ENCODE measurements at regions not wholly inside any gene's neighbourhood (a gene's known extent, or its start where the extent isn't known, plus 50 kb on each side); places are given as distances from the start of the nearest gene placed in this dataset.

- Histone ChIP-seq H3K27ac (no peak overlapping the region), H3K4me1 (replicated peaks in 1 of 2) (no peaks in the 10 kb centered on the region), H3K27me3 (no peaks in the 10 kb centered on the region), H3K9me3 (replicated peaks in 1 of 3) (peaks cover 0 to 17% (median 0%) of the 10 kb centered on the region in 3 donors), H3K4me3 (no peak overlapping the region), H3K36me3 (replicated peaks in 1 of 2) (no peaks in the 10 kb centered on the region)
- WGBS, 4 donors, result 54 to 87% (median 84%) methylated on average over 5 to 10 of the region's 10 CpGs
- intact Hi-C loops (cut with DNase I), result no loop called here
- DNase-seq, result no peak
- TF ChIP-seq, protein P1, sequence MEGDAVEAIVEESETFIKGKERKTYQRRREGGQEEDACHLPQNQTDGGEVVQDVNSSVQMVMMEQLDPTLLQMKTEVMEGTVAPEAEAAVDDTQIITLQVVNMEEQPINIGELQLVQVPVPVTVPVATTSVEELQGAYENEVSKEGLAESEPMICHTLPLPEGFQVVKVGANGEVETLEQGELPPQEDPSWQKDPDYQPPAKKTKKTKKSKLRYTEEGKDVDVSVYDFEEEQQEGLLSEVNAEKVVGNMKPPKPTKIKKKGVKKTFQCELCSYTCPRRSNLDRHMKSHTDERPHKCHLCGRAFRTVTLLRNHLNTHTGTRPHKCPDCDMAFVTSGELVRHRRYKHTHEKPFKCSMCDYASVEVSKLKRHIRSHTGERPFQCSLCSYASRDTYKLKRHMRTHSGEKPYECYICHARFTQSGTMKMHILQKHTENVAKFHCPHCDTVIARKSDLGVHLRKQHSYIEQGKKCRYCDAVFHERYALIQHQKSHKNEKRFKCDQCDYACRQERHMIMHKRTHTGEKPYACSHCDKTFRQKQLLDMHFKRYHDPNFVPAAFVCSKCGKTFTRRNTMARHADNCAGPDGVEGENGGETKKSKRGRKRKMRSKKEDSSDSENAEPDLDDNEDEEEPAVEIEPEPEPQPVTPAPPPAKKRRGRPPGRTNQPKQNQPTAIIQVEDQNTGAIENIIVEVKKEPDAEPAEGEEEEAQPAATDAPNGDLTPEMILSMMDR (IDR thresholded peaks at IDR 0.05), result no peak
- no peak for TF ChIP-seq POLR2A (IDR thresholded peaks at IDR 0.05)
These were observed 73.2 kb upstream of the GPC1 start for GRCh38 chr2:240362216-240362755.

DNA sequence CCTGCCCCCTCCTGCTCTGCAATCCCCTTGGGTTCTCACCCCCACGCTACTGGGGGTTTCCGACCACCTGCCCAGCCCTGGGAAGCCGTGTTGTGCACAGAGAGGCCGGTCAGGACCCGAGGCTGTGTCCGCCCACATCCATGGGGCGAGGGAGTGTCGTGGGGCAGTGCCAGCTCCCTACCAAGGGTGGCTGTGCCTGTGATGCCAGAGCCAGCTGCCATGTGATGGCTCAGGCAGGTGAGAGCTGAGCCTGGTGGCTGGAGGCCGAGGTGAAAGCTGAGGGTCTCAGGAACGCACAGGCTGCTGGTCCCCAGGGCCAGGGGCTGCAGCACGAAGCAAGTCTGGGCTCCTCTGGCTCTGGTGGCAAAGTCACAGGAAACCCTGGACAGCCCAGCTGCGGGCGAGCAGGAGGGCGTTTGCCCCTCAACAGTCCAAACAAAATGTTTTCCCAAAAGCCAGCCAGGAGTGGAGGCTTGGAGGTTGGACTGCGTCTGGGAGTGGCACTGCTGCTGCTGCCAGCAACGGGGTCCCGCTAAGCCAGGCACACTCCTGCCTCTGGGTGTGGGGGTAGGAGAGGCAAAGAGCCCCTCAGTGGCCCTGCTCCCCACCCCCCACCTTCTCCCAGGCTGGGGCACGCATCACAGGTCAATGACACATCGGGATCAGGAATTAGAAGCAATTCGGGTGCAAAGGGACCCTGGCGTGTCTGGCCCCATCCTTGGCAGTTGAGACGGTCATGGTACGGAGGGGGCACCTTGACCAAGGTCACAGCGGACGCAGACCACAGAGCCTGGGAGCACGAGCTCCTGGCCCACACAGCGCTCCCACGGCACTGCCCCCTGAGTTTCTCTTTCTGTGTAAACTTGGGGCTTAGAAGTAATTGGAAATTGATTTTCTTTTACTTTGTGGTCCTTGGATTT, 72.4 kb upstream of the GPC1 start:
- WGBS, 4 donors, result 53 to 94% (median 74%) methylated on average over 11 to 28 of the region's 28 CpGs
- intact Hi-C loops (cut with DNase I), result no loop called here
- Histone ChIP-seq H3K36me3 (replicated peaks in 1 of 2) (no peaks in the 10 kb centered on the region), H3K27me3 (no peaks in the 10 kb centered on the region), H3K4me1 (replicated peaks in 1 of 2) (no peaks in the 10 kb centered on the region), H3K9me3 (replicated peaks in 1 of 3) (peaks cover 0 to 17% (median 0%) of the 10 kb centered on the region in 3 donors), H3K4me3 (no peak overlapping the region), H3K27ac (no peak overlapping the region)
- DNase-seq, result no peak
- TF ChIP-seq, protein P1 (IDR thresholded peaks at IDR 0.05), result no peak
- no peak for TF ChIP-seq POLR2A (IDR thresholded peaks at IDR 0.05)

DNA sequence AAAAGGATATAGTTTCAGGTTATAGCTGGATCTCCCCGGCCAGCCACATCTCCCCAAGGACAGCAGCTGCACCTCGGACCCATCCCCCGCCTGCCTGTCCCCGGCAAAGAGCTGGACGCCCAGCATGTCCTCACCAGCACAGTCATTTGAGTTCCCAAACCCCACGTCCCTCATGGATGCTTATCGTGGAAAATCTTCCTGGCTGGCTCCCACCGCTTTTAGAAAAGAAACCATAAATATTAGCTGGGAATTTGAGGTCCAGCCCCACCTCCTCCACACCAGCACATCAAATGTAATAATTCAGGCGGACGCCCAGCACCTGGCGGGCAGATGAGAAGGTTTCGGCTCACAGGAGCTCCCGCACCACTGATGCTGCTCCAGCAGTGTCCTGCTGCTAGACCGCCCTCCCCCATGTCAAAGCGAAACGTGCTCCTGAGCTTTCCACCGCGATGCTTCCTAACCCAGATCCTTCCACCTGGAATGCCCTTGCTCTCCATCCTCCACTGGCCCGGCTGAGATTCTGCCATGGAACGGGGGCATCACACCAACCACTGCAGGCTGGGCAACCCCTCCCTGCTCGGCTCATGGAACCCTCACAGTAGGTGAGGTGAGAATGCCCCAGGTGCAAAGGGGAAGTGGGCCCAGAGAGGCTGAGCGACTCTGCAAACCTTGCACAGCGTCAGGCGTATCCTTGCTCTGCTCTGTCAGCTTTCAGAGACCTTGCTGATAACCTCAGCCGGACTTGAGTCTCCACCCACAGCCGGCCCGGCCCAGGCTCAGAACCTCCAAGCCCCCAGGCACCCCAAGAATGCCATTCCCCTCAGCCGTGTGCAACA, 71.5 kb upstream of the GPC1 start:
- intact Hi-C loops (cut with DNase I), result no loop called here
- DNase-seq, result no peak
- WGBS, 4 donors, result 62 to 80% (median 69%) methylated on average over 24 to 28 of the region's 28 CpGs
- Histone ChIP-seq H3K9me3 (replicated peaks in 1 of 3) (peaks cover 0 to 17% (median 0%) of the 10 kb centered on the region in 3 donors), H3K4me3 (no peak overlapping the region), H3K36me3 (replicated peaks in 1 of 2) (no peaks in the 10 kb centered on the region), H3K27ac (no peak overlapping the region), H3K27me3 (no peaks in the 10 kb centered on the region), H3K4me1 (replicated peaks in 1 of 2) (peaks cover 5 to 7% of the 10 kb centered on the region in 2 donors)
- no peak for TF ChIP-seq POLR2A (IDR thresholded peaks at IDR 0.05)

GRCh38 chr2:240364582-240364960, 70.9 kb upstream of the GPC1 start:
- H3K9me3 ChIP-seq (replicated peaks in 1 of 3), result peaks cover 0 to 17% (median 0%) of the 10 kb centered on the region in 3 donors
- intact Hi-C loops (cut with DNase I), result no loop called here
- DNase-seq, result no peak
- whole genome bisulfite sequencing, 4 donors, result 77 to 98% (median 92%) methylated on average over 6 to 16 of the region's 16 CpGs
- H3K27ac ChIP-seq, result no peak overlapping the region
- H3K4me3 ChIP-seq, result no peak overlapping the region
- H3K27me3 ChIP-seq, result no peaks in the 10 kb centered on the region
- H3K36me3 ChIP-seq (replicated peaks in 1 of 2), result no peaks in the 10 kb centered on the region
- H3K4me1 ChIP-seq (replicated peaks in 1 of 2), result peaks cover 11 to 13% of the 10 kb centered on the region in 2 donors
- no peak for TF ChIP-seq POLR2A (IDR thresholded peaks at IDR 0.05)
- TF ChIP-seq, protein P1 (IDR thresholded peaks at IDR 0.05), result no peak
